MG63 (cell line): ENCODE measurements at regions not wholly inside any gene's neighbourhood (a gene's known extent, or its start where the extent isn't known, plus 50 kb on each side); places are given as distances from the start of the nearest gene placed in this dataset.
A peak's percentile ranks its signal among the peaks of the same experiment; 100 is the strongest.

Experiments used
- DNase-seq: peaks from one replicate; pipeline ENCODE4 v3.0.0-alpha.2; 2020
- H3K27me3 ChIP-seq: fragments of 250-450 bp; sonication (Bioruptor Pico); 2 replicates; pipeline ENCODE4 v1.5.1; 2020; ENCODE audit warnings: mild to moderate bottlenecking, moderate library complexity
- H3K36me3 ChIP-seq: fragments of 250-450 bp; sonication (Bioruptor Pico); 2 replicates; pipeline ENCODE4 v1.5.1; 2020; ENCODE audit warnings: mild to moderate bottlenecking, moderate library complexity
- H3K4me3 ChIP-seq: fragments of 250-450 bp; sonication (Bioruptor Pico); 2 replicates; pipeline ENCODE4 v1.5.1; 2020; ENCODE audit warnings: mild to moderate bottlenecking, moderate library complexity
- H3K9me3 ChIP-seq: fragments of 250-450 bp; sonication (Bioruptor Pico); 2 replicates; pipeline ENCODE4 v1.5.1; 2020; ENCODE audit warnings: mild to moderate bottlenecking, moderate library complexity

- Histone ChIP-seq H3K36me3 (no peaks in the 10 kb centered on the region), H3K9me3 (no peaks in the 10 kb centered on the region), H3K27me3 (no peaks in the 10 kb centered on the region), H3K4me3 (no peak overlapping the region)
- peak; percentile 7 for DNase-seq
Measured at GRCh38 chr15:39205506-39206371, 375.1 kb upstream of the THBS1 start.

GRCh38 chr15:39207532-39208115, 373.3 kb upstream of the THBS1 start:
- H3K4me3 ChIP-seq = no peak overlapping the region
- no peaks in the 10 kb centered on the region for H3K9me3 ChIP-seq
- no peaks in the 10 kb centered on the region for H3K36me3 ChIP-seq
- H3K27me3 ChIP-seq = no peaks in the 10 kb centered on the region
- DNase-seq = no peak

GRCh38 chr15:39208187-39208586, 372.7 kb upstream of the THBS1 start:
- no peaks in the 10 kb centered on the region for H3K9me3 ChIP-seq
- no peak for DNase-seq

GRCh38 chr15:39209548-39210211, 371.2 kb upstream of the THBS1 start:
- Histone ChIP-seq H3K9me3 (no peaks in the 10 kb centered on the region), H3K36me3 (no peaks in the 10 kb centered on the region), H3K27me3 (no peaks in the 10 kb centered on the region), H3K4me3 (no peak overlapping the region)
- DNase-seq = no peak

More at GRCh38 chr15:39208187-39208586, 372.7 kb upstream of the THBS1 start:
- H3K27me3 ChIP-seq = no peaks in the 10 kb centered on the region
- H3K36me3 ChIP-seq = no peaks in the 10 kb centered on the region
- no peak overlapping the region for H3K4me3 ChIP-seq

GRCh38 chr15:39211108-39211979, 369.5 kb upstream of the THBS1 start:
- DNase-seq = no peak
- H3K27me3 ChIP-seq = no peaks in the 10 kb centered on the region
- H3K9me3 ChIP-seq = no peaks in the 10 kb centered on the region
- no peak overlapping the region for H3K4me3 ChIP-seq
- H3K36me3 ChIP-seq = no peaks in the 10 kb centered on the region

GRCh38 chr15:39213385-39213840, 367.5 kb upstream of the THBS1 start:
- peak; percentile 47 for DNase-seq
- no peaks in the 10 kb centered on the region for H3K36me3 ChIP-seq
- no peaks in the 10 kb centered on the region for H3K27me3 ChIP-seq
- H3K4me3 ChIP-seq = no peak overlapping the region
- peaks cover 8% of the 10 kb centered on the region for H3K9me3 ChIP-seq

- no peak for DNase-seq
- H3K27me3 ChIP-seq = no peaks in the 10 kb centered on the region
- no peak overlapping the region for H3K4me3 ChIP-seq
- no peaks in the 10 kb centered on the region for H3K36me3 ChIP-seq
- H3K9me3 ChIP-seq = peaks cover 10% of the 10 kb centered on the region
Measured at GRCh38 chr15:39215015-39215414, 365.9 kb upstream of the THBS1 start.

GRCh38 chr15:39216816-39217215, 364.1 kb upstream of the THBS1 start:
- H3K9me3 ChIP-seq = peaks cover 10% of the 10 kb centered on the region
- H3K36me3 ChIP-seq = no peaks in the 10 kb centered on the region
- no peak overlapping the region for H3K4me3 ChIP-seq
- no peak for DNase-seq
- H3K27me3 ChIP-seq = no peaks in the 10 kb centered on the region

- Histone ChIP-seq H3K4me3 (no peak overlapping the region), H3K9me3 (peaks cover 11% of the 10 kb centered on the region), H3K36me3 (no peaks in the 10 kb centered on the region), H3K27me3 (no peaks in the 10 kb centered on the region)
- no peak for DNase-seq
Measured at GRCh38 chr15:39219608-39220007, 361.3 kb upstream of the THBS1 start.

- no peak for DNase-seq
- no peaks in the 10 kb centered on the region for H3K27me3 ChIP-seq
- H3K9me3 ChIP-seq = 0 out of 2 replicates have a peak, but pooled peaks cover 2% of the 10 kb centered on the region
- H3K4me3 ChIP-seq = no peak overlapping the region
- H3K36me3 ChIP-seq = no peaks in the 10 kb centered on the region
Measured at GRCh38 chr15:39226169-39226937, 354.5 kb upstream of the THBS1 start.

- no peaks in the 10 kb centered on the region for H3K36me3 ChIP-seq
- 0 out of 2 replicates have a peak, but pooled peaks cover 2% of the 10 kb centered on the region for H3K9me3 ChIP-seq
- no peak for DNase-seq
- no peak overlapping the region for H3K4me3 ChIP-seq
- H3K27me3 ChIP-seq = no peaks in the 10 kb centered on the region
Measured at GRCh38 chr15:39227001-39227400, 353.9 kb upstream of the THBS1 start.

- H3K9me3 ChIP-seq = 0 out of 2 replicates have a peak, but pooled peaks cover under 1% of the 10 kb centered on the region
- no peaks in the 10 kb centered on the region for H3K36me3 ChIP-seq
- no peak overlapping the region for H3K4me3 ChIP-seq
- no peaks in the 10 kb centered on the region for H3K27me3 ChIP-seq
- no peak for DNase-seq
Measured at GRCh38 chr15:39228889-39229288, 352.0 kb upstream of the THBS1 start.

- H3K9me3 ChIP-seq = no peaks in the 10 kb centered on the region
- H3K36me3 ChIP-seq = no peaks in the 10 kb centered on the region
- no peak overlapping the region for H3K4me3 ChIP-seq
- DNase-seq = peak; percentile 4
- H3K27me3 ChIP-seq = no peaks in the 10 kb centered on the region
Measured at GRCh38 chr15:39230205-39230907, 350.5 kb upstream of the THBS1 start.

- no peaks in the 10 kb centered on the region for H3K36me3 ChIP-seq
- no peaks in the 10 kb centered on the region for H3K9me3 ChIP-seq
- no peaks in the 10 kb centered on the region for H3K27me3 ChIP-seq
- no peak for DNase-seq
- no peak overlapping the region for H3K4me3 ChIP-seq
Measured at GRCh38 chr15:39230908-39231285, 350.0 kb upstream of the THBS1 start.

GRCh38 chr15:39232512-39232911, 348.4 kb upstream of the THBS1 start:
- peak; percentile 64 for DNase-seq
- Histone ChIP-seq H3K9me3 (peaks cover 3% of the 10 kb centered on the region), H3K4me3 (no peak overlapping the region), H3K27me3 (no peaks in the 10 kb centered on the region), H3K36me3 (no peaks in the 10 kb centered on the region)
